HG03025 (cell line): ENCODE measurements at regions not wholly inside any gene's neighbourhood (a gene's known extent, or its start where the extent isn't known, plus 50 kb on each side); places are given as distances from the start of the nearest gene placed in this dataset.
"Not testable (repeated sequence)": the region's sequence is repeated elsewhere in the genome, so short reads cannot be mapped to it uniquely, and the experiment has no call there.

Experiments
- ATAC-seq: cut with Tn5 transposase; IDR thresholded peaks from one replicate; pipeline ENCODE4 v1.9.1; 2021; ENCODE audit warnings: mild to moderate bottlenecking, moderate library complexity; ENCODE audit not compliant: unreplicated experiment, low FRiP score

GRCh38 chr2:181789827-181790448 is 101.6 kb upstream of the ITPRID2 start:
- ATAC-seq = peak; percentile 34

GRCh38 chr2:181790716-181791649 is 100.5 kb upstream of the ITPRID2 start:
- peak; percentile 81 for ATAC-seq

GRCh38 chr2:181792906-181793305 is 98.6 kb upstream of the ITPRID2 start:
- ATAC-seq = no peak

GRCh38 chr2:181798022-181798421 is 93.5 kb upstream of the ITPRID2 start:
- ATAC-seq = no peak

DNA sequence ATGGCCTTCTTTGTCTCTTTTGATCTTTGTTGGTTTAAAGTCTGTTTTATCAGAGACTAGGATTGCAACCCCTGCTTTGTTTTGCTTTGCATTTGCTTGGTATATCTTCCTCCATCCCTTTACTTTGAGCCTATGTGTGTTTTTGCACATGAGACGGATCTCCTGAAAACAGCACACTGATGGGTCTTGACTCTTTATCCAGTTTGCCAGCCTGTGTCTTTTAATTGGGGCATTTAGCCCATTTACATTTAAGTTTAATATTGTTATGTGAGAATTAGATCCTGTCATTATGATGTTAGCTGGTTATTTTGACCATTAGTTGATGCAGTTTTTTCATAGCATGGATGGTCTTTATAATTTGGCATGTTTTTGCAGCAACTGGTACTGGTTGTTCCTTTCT is 89.2 kb upstream of the ITPRID2 start:
- not testable (repeated sequence) for ATAC-seq

GRCh38 chr2:181803903-181804799 is 87.4 kb upstream of the ITPRID2 start:
- not testable (repeated sequence) for ATAC-seq

- no peak for ATAC-seq
These were observed 86.1 kb upstream of the ITPRID2 start for GRCh38 chr2:181805228-181806038.

GRCh38 chr2:181806039-181806392 is 85.5 kb upstream of the ITPRID2 start:
- no peak for ATAC-seq

DNA sequence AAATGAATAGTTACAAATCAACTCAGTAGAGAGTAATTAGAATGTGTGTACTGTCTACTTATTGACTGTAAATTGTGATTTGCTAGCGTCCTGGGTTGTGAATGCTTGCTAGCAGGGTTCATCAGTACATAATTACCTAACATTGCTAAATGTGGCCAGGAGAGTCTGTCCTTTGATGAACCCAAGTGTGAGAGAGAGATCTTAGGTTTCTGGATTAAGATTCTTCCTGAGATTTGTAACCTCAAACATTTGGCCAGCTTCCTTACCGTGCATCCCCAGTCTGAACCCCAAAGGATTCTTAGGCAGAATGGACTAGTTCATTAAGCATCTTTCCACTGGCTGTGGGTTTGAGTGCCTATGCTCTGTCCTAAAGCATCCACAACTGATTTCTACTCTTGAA is 84.0 kb upstream of the ITPRID2 start:
- ATAC-seq = no peak

- ATAC-seq = no peak
These were observed 80.5 kb upstream of the ITPRID2 start for GRCh38 chr2:181810823-181811695.

- no peak for ATAC-seq
These were observed 79.3 kb upstream of the ITPRID2 start for GRCh38 chr2:181812106-181812743.

DNA sequence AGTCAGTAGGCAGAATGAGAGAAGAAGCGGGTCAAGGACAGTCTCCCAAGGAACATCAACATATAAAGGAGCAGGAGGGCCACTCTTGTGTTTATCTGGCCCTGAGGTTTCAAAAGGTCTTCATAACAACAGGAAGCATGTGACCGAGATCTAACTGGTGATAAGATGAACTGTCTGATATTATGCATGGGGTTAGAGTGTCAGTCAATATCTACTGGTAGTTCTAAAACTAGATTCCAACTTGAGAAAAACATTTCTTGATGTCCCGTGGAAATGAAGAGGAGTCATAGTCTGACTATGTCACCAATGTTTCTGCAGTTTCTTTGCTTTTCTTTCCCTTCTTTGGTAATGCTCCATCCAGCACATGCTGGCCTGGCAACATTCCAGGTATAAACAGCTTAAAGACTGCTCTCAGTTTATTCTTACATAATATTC is 77.5 kb upstream of the ITPRID2 start:
- ATAC-seq = no peak

GRCh38 chr2:181817509-181817908 is 74.0 kb upstream of the ITPRID2 start:
- no peak for ATAC-seq

DNA sequence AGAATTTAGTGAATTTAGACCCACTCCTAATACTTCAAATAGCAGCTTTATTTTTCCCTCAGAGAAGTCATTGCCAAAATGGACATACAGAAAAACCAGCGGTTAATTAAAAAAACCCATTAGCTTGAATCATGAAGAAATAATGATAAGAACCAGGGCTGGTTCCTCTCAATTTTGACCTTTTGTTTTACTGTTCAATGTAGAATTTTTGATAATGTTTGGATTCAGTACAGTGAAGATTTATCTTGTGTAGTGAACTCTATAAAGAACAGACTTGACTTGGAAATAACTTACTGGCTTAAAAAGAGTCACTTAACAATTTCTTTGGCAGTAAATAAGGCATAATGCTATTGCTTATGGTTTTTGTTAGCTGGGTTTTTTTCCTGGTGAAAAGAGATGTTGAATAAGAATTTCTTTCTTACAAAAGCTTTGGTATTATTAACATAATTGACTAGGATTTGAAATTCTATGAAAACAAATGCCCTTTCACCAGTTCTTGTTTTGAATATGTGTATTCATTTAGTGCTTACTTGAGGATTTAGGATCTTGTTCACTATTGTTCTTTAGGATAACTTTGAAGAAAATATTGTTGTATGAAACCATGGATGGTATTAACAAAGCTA is 73.4 kb upstream of the ITPRID2 start:
- no peak for ATAC-seq

GRCh38 chr2:181818840-181819239 is 72.7 kb upstream of the ITPRID2 start:
- ATAC-seq = no peak

DNA sequence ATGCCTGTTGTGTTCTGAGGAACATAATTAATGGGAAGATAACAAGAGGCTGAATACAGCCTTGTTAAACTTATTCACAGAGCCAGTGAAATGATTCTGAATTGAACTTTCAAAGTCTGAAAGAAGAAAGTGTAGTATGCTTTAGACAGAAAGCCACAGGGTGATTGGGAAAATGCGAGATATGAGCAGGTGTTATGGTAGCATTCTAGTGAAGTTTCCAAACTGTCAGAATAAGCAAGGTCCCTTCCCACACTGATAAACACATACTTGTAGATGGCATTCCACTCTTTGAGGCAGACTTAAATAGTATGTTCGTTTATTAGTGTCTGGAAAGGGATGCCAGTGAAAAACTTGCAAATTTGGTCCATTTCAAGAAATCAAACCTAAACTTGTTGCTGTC is 70.5 kb upstream of the ITPRID2 start:
- ATAC-seq = no peak

DNA sequence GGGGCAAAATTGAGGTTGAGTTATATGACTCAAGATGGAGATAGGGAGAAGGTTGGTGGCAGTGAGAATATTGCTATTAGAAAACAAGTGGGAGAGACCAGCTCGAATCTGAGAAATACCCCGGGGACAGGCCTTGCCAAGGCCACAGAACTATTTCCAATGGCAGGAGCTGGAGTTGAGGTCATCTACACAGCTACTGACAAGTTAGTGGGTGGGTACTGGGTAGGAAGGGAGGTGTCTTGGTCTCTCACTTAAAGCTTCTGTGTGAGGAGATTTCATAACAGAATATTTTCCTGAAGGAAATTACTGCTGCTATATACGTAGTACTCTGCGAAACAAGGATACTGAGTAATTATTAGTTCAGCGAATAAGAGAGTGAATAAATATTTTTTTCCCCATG is 69.4 kb upstream of the ITPRID2 start:
- no peak for ATAC-seq

DNA sequence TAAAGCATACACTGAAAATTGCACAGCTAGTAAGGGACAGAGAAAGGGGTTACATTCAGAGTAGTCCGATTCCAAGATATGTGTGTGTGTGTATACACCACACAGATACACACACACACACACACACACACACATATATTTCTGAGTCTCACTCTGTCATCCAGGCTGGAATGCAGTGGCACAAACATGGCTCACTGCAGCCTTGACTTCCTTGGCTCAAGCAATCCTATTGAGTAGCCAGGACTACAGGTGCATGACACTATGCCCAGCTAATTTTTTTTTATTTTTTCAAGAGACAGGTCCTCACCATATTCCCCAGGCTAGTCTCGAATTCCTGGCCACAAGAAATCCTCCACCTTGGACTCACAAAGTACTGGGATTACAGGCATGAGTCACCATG is 68.1 kb upstream of the ITPRID2 start:
- ATAC-seq = no peak
